ENCODE measurements at regions not wholly inside any gene's neighbourhood (a gene's known extent, or its start where the extent isn't known, plus 50 kb on each side); places are given as distances from the start of the nearest gene placed in this dataset.

DNA sequence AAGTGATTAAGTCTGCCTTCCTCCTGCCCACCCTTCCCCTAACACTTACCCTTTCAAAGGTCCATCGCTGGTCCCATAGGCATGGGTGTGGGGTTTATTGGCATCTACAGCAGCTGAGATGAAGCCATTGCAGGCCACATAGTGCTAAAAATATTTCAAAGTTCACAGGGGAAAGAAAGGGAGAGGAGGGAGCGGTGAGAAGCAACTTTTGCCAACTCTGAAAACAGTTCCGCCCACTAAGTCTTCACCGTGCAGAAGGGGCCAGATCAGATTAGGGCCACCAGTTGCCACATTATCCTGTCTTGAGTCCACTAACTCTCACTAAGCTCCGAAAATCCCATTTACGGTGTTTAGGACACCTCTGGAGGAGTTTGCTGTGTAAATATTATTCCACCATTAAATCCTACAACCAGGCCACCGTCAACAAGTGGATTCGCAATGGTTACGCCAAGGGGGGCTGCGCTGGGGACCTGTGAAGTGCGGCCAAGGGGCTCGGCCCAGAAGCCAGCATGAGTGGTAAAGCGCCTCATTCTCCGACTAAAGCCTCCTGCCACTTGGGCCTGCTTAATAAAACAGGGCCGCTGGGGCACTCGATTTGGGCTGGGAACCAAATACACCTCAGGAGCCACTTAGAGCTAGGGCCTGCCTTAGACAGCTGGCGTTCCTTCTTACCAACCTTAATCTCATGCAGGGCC is 534.9 kb downstream of the MIAT start:
- TF ChIP-seq JUND (IDR thresholded peaks at IDR 0.05; ENCODE audit: low read depth) = no peak

DNA sequence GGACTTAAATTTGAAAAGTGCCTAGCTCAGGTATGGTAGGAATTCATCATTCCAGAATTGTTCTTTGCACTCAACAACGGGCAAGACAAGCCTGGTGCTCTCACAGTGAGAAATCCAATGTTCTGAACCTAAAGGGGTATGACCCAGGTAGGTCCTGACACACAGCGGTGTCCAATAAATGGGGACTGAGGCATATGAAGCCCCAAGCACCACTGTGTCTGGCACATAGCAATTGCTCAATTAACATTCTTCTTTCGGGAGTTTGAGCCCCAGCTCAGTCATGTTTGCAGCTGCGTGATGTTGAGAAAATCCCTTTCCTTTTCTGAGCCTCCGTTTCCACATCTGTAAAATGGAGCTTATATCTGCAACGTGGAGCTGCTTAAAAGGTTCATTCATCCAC is 535.8 kb downstream of the MIAT start:
- TF ChIP-seq JUND (IDR thresholded peaks at IDR 0.05; ENCODE audit: low read depth) = no peak
- no peak for DNase-seq (ENCODE audit: low read depth in 1 of 2, low spot score in 1 of 2)
- in situ Hi-C loops (cut with HindIII; ENCODE audit: low pct_unique_long_range_greater_than_20kb, low sequenced_read_pairs) = no loop called here

More for the DNA sequence above, 534.9 kb downstream of the MIAT start:
- in situ Hi-C loops (cut with HindIII; ENCODE audit: low pct_unique_long_range_greater_than_20kb, low sequenced_read_pairs) = no loop called here
- no peak for DNase-seq (ENCODE audit: low read depth in 1 of 2, low spot score in 1 of 2)

DNA sequence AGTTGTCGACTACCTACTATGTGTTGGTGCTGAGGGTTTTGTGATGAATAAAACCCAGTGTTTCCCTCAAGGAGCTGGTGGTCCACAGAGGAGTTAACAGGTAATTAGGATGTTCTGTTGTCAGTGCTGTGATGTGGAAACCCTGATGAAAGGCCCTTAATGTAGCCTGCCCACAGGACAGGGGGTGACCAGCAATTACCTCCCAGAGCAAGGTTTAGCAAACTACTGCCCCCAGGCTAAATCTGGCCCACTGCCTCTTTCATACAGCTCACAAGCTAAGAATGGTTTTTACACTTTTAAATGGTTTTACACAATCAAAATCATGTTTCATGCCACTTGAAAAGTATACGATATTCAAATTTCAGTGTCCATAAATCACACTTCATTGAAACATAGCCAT is 536.2 kb downstream of the MIAT start:
- no peak for TF ChIP-seq JUND (IDR thresholded peaks at IDR 0.05; ENCODE audit: low read depth)
- in situ Hi-C loops (cut with HindIII; ENCODE audit: low pct_unique_long_range_greater_than_20kb, low sequenced_read_pairs) = no loop called here
- DNase-seq (ENCODE audit: low read depth in 1 of 2, low spot score in 1 of 2) = no peak

DNA sequence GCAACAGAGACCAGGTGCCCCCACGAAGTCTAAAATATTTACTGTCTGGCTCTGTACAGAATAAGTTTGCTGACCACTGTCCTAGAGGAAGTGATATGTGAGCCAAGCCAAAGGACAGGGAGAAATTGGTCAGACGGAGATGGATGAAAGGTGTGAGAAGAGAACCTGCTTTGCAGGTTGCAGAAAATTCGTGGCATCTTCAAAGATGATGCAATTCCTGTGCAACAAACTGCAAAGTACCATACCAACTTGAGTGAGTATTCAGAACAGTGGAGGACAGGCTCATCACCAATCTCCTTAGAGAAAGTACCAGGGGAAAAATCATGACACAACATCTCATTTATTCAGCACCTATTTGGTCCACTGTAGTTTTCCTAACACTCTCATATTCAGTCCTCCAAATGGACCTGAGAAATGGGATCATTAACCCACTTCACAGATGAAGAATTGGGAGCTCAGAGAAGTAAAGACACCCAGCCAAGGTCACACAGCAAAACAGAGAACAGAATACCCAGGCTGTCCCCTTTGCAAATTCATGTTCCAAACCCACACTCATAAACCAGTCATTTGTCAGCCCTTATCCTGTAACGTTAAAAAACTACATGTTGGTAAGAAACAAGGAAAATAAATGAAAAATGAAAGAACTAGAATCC is 536.8 kb downstream of the MIAT start:
- in situ Hi-C loops (cut with HindIII; ENCODE audit: low pct_unique_long_range_greater_than_20kb, low sequenced_read_pairs) = no loop called here
- no peak for TF ChIP-seq JUND (IDR thresholded peaks at IDR 0.05; ENCODE audit: low read depth)
- DNase-seq (ENCODE audit: low read depth in 1 of 2, low spot score in 1 of 2) = peak; percentile 27 to 73

DNA sequence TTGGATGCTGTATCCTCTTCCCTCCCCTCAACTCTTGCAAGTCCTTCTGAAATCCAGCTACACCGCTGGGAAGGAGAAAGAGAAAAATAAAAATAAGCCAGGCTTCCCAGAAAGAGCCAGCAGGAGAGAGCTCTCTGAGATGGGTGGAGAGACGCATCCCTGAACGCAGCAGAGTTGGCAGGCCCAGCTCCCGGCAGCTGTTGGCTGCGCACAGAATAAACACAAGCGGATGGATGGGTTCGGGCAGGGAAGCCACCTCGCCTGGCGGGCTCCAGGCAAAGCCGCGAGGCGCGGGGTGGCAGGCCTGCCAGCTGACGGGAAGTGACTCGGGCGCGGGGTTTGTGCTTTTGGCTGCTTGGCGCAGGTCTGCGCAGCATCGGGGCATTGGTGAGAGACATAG is 537.7 kb downstream of the MIAT start:
- DNase-seq (ENCODE audit: low read depth in 1 of 2, low spot score in 1 of 2) = no peak
- in situ Hi-C loops (cut with HindIII; ENCODE audit: low pct_unique_long_range_greater_than_20kb, low sequenced_read_pairs) = no loop called here

DNA sequence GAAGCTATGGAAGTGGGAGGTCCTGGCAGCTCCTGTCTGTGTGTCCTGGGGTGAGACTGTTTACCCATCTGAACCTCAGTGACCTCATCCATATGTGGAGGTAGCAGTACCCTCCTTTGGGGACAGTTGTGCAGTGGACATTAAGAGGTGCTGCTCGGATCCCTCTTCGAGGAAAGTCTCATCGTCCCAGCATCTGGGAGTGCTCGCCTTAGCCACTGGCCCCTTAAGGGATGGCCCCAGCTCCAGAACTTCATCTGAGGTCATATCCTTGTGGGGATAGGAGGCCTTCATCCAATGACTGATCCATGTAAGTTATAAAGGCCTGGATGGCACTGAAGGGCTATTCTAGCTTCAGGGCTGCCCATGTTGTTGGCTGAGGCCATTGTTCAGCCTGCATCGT is 538.1 kb downstream of the MIAT start:
- TF ChIP-seq JUND (IDR thresholded peaks at IDR 0.05; ENCODE audit: low read depth) = no peak
- no peak for DNase-seq (ENCODE audit: low read depth in 1 of 2, low spot score in 1 of 2)
- in situ Hi-C loops (cut with HindIII; ENCODE audit: low pct_unique_long_range_greater_than_20kb, low sequenced_read_pairs) = no loop called here

More for the DNA sequence above, 537.7 kb downstream of the MIAT start:
- TF ChIP-seq JUND (IDR thresholded peaks at IDR 0.05; ENCODE audit: low read depth) = no peak

DNA sequence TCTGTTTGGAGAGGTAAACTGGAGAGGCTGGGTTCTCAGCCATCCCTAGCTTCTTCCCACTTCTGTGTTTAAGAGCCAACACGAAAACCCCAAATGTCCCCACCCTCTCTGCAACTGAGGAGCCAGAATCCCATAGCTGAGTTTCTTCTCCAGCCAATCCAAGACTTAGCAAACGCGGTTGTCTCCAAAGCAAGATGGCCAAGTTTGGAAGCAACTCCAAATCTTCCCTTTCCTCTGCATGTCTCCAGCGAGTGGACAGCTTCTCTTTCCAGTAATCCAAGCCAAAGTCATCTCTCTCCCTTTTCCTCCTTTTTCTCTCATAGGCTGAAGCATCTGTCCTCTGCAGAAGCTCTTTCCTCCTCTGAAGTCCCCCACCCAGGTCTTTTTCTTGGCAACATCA is 539.2 kb downstream of the MIAT start:
- in situ Hi-C loops (cut with HindIII; ENCODE audit: low pct_unique_long_range_greater_than_20kb, low sequenced_read_pairs) = no loop called here
- no peak for DNase-seq (ENCODE audit: low read depth in 1 of 2, low spot score in 1 of 2)
- no peak for TF ChIP-seq JUND (IDR thresholded peaks at IDR 0.05; ENCODE audit: low read depth)

DNA sequence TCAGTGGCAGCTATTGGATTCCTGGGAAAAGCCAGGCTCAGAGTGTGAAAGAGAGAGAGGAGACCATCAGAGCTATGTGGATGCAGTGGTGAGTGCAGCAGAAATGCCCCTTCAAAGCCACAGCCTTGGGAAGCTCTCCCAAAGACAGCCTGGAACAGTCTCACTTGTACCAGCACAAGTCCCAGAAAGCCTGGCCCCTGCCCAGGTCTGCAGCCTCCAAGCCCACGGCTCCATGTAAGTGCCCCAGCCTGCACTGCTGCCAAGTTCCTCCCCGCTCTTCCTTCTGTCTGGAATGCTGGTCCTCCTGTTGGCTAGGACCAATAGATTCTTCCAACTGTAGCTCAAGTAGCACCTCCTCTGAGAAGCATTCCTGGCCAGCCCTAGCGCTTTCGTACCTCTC is 539.7 kb downstream of the MIAT start:
- no peak for TF ChIP-seq JUND (IDR thresholded peaks at IDR 0.05; ENCODE audit: low read depth)
- no peak for DNase-seq (ENCODE audit: low read depth in 1 of 2, low spot score in 1 of 2)
- in situ Hi-C loops (cut with HindIII; ENCODE audit: low pct_unique_long_range_greater_than_20kb, low sequenced_read_pairs) = no loop called here

DNA sequence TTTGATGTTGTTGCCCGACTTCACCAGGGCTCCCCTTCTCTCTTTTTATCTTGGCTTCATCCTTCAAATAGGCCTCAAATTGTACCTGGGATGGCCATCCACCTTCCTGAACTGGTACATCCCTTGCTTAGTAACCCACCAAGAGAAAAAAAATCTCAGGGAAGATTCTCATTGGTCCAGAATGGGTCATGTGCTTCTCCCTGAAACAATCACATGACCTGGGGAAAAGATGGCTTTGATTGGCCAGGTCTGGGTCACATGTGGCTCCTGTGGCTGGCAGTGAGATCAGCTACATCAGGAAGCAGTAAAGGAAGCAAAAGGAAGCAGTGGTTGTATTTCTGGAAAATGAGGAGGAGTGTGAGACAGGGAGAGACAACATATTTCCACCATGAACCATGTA is 540.2 kb downstream of the MIAT start:
- in situ Hi-C loops (cut with HindIII; ENCODE audit: low pct_unique_long_range_greater_than_20kb, low sequenced_read_pairs) = no loop called here
- no peak for TF ChIP-seq JUND (IDR thresholded peaks at IDR 0.05; ENCODE audit: low read depth)
- no peak for DNase-seq (ENCODE audit: low read depth in 1 of 2, low spot score in 1 of 2)

DNA sequence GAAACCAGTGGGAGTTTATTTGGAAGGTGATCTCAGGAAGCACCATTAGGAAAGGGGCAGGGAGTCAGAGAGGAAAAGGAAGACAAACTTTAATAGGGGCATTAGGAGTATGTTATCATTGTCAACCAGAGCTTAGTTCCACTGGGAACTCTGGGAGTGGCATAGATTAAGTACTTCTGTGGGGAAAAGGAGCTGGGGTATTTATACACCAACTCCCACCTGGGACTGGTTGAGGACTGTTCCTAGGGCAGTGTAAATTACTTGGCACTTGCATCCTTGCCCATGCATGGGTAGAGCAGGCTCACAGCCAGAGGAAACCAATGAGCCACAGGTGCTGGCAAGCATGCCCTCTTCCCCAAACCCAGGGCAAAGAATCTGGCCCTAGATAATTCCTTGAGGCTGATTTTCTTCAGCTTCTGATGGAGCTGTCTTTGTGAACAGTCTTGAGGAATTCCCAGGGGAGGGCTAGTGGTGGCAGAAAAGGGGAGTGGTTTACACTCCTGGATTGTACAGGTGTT is 541.2 kb downstream of the MIAT start:
- TF ChIP-seq JUND (IDR thresholded peaks at IDR 0.05; ENCODE audit: low read depth) = no peak
- DNase-seq (ENCODE audit: low read depth in 1 of 2, low spot score in 1 of 2) = no peak
- in situ Hi-C loops (cut with HindIII; ENCODE audit: low pct_unique_long_range_greater_than_20kb, low sequenced_read_pairs) = no loop called here

DNA sequence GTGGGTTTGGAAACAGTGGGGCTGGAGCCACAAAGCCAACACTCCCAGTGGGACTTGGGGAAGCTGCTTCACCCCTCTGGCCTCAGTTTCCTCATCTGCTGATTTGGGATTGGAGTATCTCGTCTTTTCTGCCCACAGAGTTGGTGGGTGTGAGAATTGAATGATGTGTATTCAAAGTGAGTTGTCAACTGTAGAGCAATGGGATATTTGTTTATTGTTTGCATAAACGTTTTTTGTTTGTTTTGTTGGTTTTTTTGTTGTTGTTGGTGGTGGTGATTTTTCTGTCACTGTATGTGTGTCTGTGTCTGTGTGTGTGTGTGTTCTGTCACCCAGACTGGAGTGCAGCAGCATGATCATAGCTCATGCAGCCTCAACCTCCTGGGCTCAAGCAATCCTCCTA is 542.0 kb downstream of the MIAT start:
- DNase-seq (ENCODE audit: low read depth in 1 of 2, low spot score in 1 of 2) = no peak
- no peak for TF ChIP-seq JUND (IDR thresholded peaks at IDR 0.05; ENCODE audit: low read depth)
- in situ Hi-C loops (cut with HindIII; ENCODE audit: low pct_unique_long_range_greater_than_20kb, low sequenced_read_pairs) = no loop called here

DNA sequence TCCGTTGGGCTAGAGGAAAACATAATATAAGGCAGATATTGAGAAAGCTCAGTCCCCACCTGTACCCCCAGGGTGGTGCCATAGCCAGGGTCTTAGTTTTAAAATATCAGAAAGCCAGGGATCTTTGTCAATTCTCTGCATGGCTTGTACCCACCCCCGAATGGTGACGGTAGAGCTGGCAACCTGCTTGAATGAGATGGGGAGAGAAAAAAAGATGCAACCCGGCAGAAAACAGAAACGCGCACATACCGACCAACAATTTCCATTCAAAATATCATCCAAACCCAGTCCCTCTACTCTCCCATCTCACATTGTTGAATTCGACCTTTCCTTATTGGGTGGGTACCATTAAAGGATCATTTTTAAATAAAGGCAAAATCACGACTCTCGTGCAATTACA is 543.9 kb downstream of the MIAT start:
- in situ Hi-C loops (cut with HindIII; ENCODE audit: low pct_unique_long_range_greater_than_20kb, low sequenced_read_pairs) = no loop called here
- TF ChIP-seq JUND (IDR thresholded peaks at IDR 0.05; ENCODE audit: low read depth) = no peak
- no peak for DNase-seq (ENCODE audit: low read depth in 1 of 2, low spot score in 1 of 2)

DNA sequence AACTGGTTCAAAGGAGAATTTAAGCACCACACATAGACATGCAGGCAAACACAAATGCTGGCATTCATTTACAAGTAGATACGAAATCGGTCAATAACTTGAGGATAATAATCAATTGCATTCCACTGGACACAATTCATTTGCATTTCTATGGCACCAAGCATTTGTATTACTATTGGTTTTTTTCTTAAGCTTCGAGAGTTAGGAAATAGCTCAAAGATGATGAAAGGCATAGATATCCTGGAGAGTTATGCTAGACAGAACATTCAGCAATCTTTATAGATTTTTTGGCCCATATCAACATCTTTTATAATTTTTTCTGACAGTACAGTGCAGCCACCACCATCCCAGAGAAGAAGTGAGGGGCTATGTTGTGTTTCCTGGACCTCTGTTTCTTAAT is 544.4 kb downstream of the MIAT start:
- no peak for TF ChIP-seq JUND (IDR thresholded peaks at IDR 0.05; ENCODE audit: low read depth)
- in situ Hi-C loops (cut with HindIII; ENCODE audit: low pct_unique_long_range_greater_than_20kb, low sequenced_read_pairs) = no loop called here
- DNase-seq (ENCODE audit: low read depth in 1 of 2, low spot score in 1 of 2) = no peak
